ENCODE measurements at regions not wholly inside any gene's neighbourhood (a gene's known extent, or its start where the extent isn't known, plus 50 kb on each side); places are given as distances from the start of the nearest gene placed in this dataset.
A peak's percentile ranks its signal among the peaks of the same experiment; 100 is the strongest.

GRCh38 chrX:65598559-65599147 is 64.1 kb upstream of the LAS1L start:
- ChIA-PET CTCF (no interaction called here), POLR2A (no interaction called here)
- no peak overlapping the region for H3K4me3 ChIP-seq (ENCODE audit: low read depth, low read length)
- no peak for DNase-seq (ENCODE audit: low read depth)
- TF ChIP-seq CTCF (IDR thresholded peaks at IDR 0.05; ENCODE audit: insufficient read depth, low read depth, low read length) = no peak
- no peaks in the 10 kb centered on the region for H3K36me3 ChIP-seq (ENCODE audit: control insufficient read depth, insufficient read depth, low read length)
- no peaks in the 10 kb centered on the region for H3K27me3 ChIP-seq (ENCODE audit: control insufficient read depth, insufficient read depth, low read length)

GRCh38 chrX:65596270-65597034 is 61.9 kb upstream of the LAS1L start:
- Histone ChIP-seq H3K4me3 (ENCODE audit: low read depth, low read length) (no peak overlapping the region), H3K36me3 (ENCODE audit: control insufficient read depth, insufficient read depth, low read length) (no peaks in the 10 kb centered on the region), H3K27me3 (ENCODE audit: control insufficient read depth, insufficient read depth, low read length) (no peaks in the 10 kb centered on the region)
- no peak for TF ChIP-seq CTCF (IDR thresholded peaks at IDR 0.05; ENCODE audit: insufficient read depth, low read depth, low read length)
- no peak for DNase-seq (ENCODE audit: low read depth)
- ChIA-PET POLR2A (no interaction called here), CTCF (interaction anchor here (0.6 to 1.7 kb wide), 5 partner anchors 9 to 620 kb away, joined by 4 to 8 read pairs (median 6); partner anchors contain the start of gene ZC4H2)

- DNase-seq (ENCODE audit: low read depth) = peak; percentile 71
- peak; percentile 95 for TF ChIP-seq CTCF (IDR thresholded peaks at IDR 0.05; ENCODE audit: insufficient read depth, low read depth, low read length)
- POLR2A ChIA-PET = no interaction called here
- no peaks in the 10 kb centered on the region for H3K27me3 ChIP-seq (ENCODE audit: control insufficient read depth, insufficient read depth, low read length)
- no peak overlapping the region for H3K4me3 ChIP-seq (ENCODE audit: low read depth, low read length)
- CTCF ChIA-PET = interaction anchor here (1.3 to 1.7 kb wide), 2 partner anchors 10 to 111 kb away, joined by 4 to 8 read pairs; no protein-coding TSS in a partner anchor
- no peaks in the 10 kb centered on the region for H3K36me3 ChIP-seq (ENCODE audit: control insufficient read depth, insufficient read depth, low read length)
Observed at GRCh38 chrX:65595460-65595876, 60.9 kb upstream of the LAS1L start.

GRCh38 chrX:65591206-65591605 is 56.6 kb upstream of the LAS1L start:
- DNase-seq (ENCODE audit: low read depth) = no peak
- H3K27me3 ChIP-seq (ENCODE audit: control insufficient read depth, insufficient read depth, low read length) = no peaks in the 10 kb centered on the region
- no peaks in the 10 kb centered on the region for H3K36me3 ChIP-seq (ENCODE audit: control insufficient read depth, insufficient read depth, low read length)
- POLR2A ChIA-PET = no interaction called here
- no peak for TF ChIP-seq CTCF (IDR thresholded peaks at IDR 0.05; ENCODE audit: insufficient read depth, low read depth, low read length)
- no peak overlapping the region for H3K4me3 ChIP-seq (ENCODE audit: low read depth, low read length)
- CTCF ChIA-PET = interaction anchor here (1.2 to 2.2 kb wide), 2 partner anchors 10 to 395 kb away, joined by 5 to 7 read pairs; no protein-coding TSS in a partner anchor

- no peak for DNase-seq (ENCODE audit: low read depth)
- Histone ChIP-seq H3K4me3 (ENCODE audit: low read depth, low read length) (no peak overlapping the region), H3K36me3 (ENCODE audit: control insufficient read depth, insufficient read depth, low read length) (no peaks in the 10 kb centered on the region), H3K27me3 (ENCODE audit: control insufficient read depth, insufficient read depth, low read length) (no peaks in the 10 kb centered on the region)
- CTCF ChIA-PET = interaction anchor here (0.6 kb wide), 1 partner anchor 364 kb away, joined by 3 read pairs; no protein-coding TSS in a partner anchor
- POLR2A ChIA-PET = interaction anchor here (0.6 kb wide), 1 partner anchor 82 kb away, joined by 3 read pairs; no protein-coding TSS in a partner anchor
- TF ChIP-seq CTCF (IDR thresholded peaks at IDR 0.05; ENCODE audit: insufficient read depth, low read depth, low read length) = no peak
Observed at GRCh38 chrX:65589304-65589703, 54.7 kb upstream of the LAS1L start.
